Body of pancreas (tissue), 4 donors: ENCODE measurements at regions not wholly inside any gene's neighbourhood (a gene's known extent, or its start where the extent isn't known, plus 50 kb on each side); places are given as distances from the start of the nearest gene placed in this dataset.
"Not testable (repeated sequence)": the region's sequence is repeated elsewhere in the genome, so short reads cannot be mapped to it uniquely, and the experiment has no call there.

Experiments used
- ATAC-seq: fragments of 150-250 bp; one replicate; pipeline ENCODE4 v1.9.1; 2016
- DNase-seq, 4 donors: peaks; one replicate each; pipeline ENCODE4 v3.0.0-alpha.2; 2019
- H3K27ac ChIP-seq, 4 donors: fragments of 200-600 bp; sonication (generic); 1 replicate in 3 of 4; 2 replicates in 1 of 4; pipeline versions ENCODE4 v1.5.1 to v1.6.1; 2016 to 2019; ENCODE audit warnings: mild to moderate bottlenecking in 1 of 4, mixed read lengths in 1 of 4, moderate library complexity in 1 of 4
- H3K27me3 ChIP-seq, 2 donors: fragments of 200-600 bp; sonication (generic); one replicate each; pipeline ENCODE4 v1.6.0; 2016; ENCODE audit warnings: mild to moderate bottlenecking in 1 of 2
- H3K36me3 ChIP-seq, 2 donors: fragments of 200-600 bp; sonication (generic); replicated peaks in 1 of 2; 2 replicates each; pipeline ENCODE4 v1.5.1; 2016; ENCODE audit warnings: low read depth in 2 of 2; ENCODE audit not compliant: insufficient read depth in 1 of 2
- H3K4me1 ChIP-seq: fragments of 200-600 bp; sonication (generic); one replicate; pipeline ENCODE4 v1.6.0; 2016
- H3K4me3 ChIP-seq, 2 donors: fragments of 200-600 bp; sonication (generic); 1 replicate in 1 of 2; 2 replicates in 1 of 2; pipeline ENCODE4 v1.5.1; 2016 to 2019
- H3K9me3 ChIP-seq, 3 donors: fragments of 200-600 bp; sonication (generic); 1 replicate in 2 of 3; 2 replicates in 1 of 3; pipeline ENCODE4 v1.5.1; 2016
- POLR2A ChIP-seq, 3 donors: fragments of 450-650 bp; IDR thresholded peaks; one replicate each; pipeline ENCODE4 v1.6.1; 2016; ENCODE audit warnings: antibody characterized with exemption in 3 of 3, mild to moderate bottlenecking in 2 of 3
- WGBS, 2 donors: methylation state at CpG; one replicate each; pipeline ENCODE4 v1.1.5; 2017; 5-methylcytosine and 5-hydroxymethylcytosine counted together
- intact Hi-C: fragments of 100-400 bp; cut with DNase I; formaldehyde crosslinking; loops from one replicate; pipeline ENCODE4 v1.15.1; 2023
- TF ChIP-seq, protein P1 (sequence below), 7 experiments: fragments of 450-650 bp in 4 of 7; fragments of 200-600 bp in 3 of 7; sonication (generic) in 3 of 7; IDR thresholded peaks; one replicate each; pipeline ENCODE4 v1.5.1; 2016 to 2019; ENCODE audit warnings: antibody characterized with exemption in 7 of 7

- Histone ChIP-seq H3K4me3 (no peak overlapping the region), H3K4me1 (no peaks in the 10 kb centered on the region), H3K27me3 (no peaks in the 10 kb centered on the region), H3K9me3 (no peaks in the 10 kb centered on the region), H3K36me3 (no peaks in the 10 kb centered on the region), H3K27ac (no peak overlapping the region)
- DNase-seq (no peak), ATAC-seq (no peak)
- intact Hi-C loops: no loop called here
- TF ChIP-seq POLR2A (IDR thresholded peaks at IDR 0.05): no peak
- TF ChIP-seq, protein P1, sequence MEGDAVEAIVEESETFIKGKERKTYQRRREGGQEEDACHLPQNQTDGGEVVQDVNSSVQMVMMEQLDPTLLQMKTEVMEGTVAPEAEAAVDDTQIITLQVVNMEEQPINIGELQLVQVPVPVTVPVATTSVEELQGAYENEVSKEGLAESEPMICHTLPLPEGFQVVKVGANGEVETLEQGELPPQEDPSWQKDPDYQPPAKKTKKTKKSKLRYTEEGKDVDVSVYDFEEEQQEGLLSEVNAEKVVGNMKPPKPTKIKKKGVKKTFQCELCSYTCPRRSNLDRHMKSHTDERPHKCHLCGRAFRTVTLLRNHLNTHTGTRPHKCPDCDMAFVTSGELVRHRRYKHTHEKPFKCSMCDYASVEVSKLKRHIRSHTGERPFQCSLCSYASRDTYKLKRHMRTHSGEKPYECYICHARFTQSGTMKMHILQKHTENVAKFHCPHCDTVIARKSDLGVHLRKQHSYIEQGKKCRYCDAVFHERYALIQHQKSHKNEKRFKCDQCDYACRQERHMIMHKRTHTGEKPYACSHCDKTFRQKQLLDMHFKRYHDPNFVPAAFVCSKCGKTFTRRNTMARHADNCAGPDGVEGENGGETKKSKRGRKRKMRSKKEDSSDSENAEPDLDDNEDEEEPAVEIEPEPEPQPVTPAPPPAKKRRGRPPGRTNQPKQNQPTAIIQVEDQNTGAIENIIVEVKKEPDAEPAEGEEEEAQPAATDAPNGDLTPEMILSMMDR (IDR thresholded peaks at IDR 0.05): no peak
Measured at GRCh38 chrY:14360748-14361500, 163.4 kb upstream of the NLGN4Y start.

- Histone ChIP-seq H3K27me3 (no peaks in the 10 kb centered on the region), H3K9me3 (no peaks in the 10 kb centered on the region), H3K27ac (no peak overlapping the region), H3K4me1 (no peaks in the 10 kb centered on the region), H3K36me3 (no peaks in the 10 kb centered on the region), H3K4me3 (no peak overlapping the region)
- no peak for DNase-seq
- TF ChIP-seq, protein P1 (IDR thresholded peaks at IDR 0.05): no peak
- no peak for TF ChIP-seq POLR2A (IDR thresholded peaks at IDR 0.05)
- intact Hi-C loops: no loop called here
- 70 to 74% methylated on average over 2 of the region's 2 CpGs for WGBS, 2 donors
- no peak for ATAC-seq
Measured at GRCh38 chrY:14373608-14374007, 150.7 kb upstream of the NLGN4Y start.

- no peak overlapping the region for H3K4me3 ChIP-seq
- no peaks in the 10 kb centered on the region for H3K36me3 ChIP-seq
- no peak overlapping the region for H3K27ac ChIP-seq
- no peaks in the 10 kb centered on the region for H3K27me3 ChIP-seq
- no peaks in the 10 kb centered on the region for H3K9me3 ChIP-seq
- DNase-seq (no peak), ATAC-seq (no peak)
- 55 to 70% methylated on average over 3 to 4 of the region's 4 CpGs for WGBS, 2 donors
- intact Hi-C loops: no loop called here
- no peaks in the 10 kb centered on the region for H3K4me1 ChIP-seq
- no peak for TF ChIP-seq POLR2A (IDR thresholded peaks at IDR 0.05)
- TF ChIP-seq, protein P1 (IDR thresholded peaks at IDR 0.05): no peak
Measured at GRCh38 chrY:14378217-14378616, 146.1 kb upstream of the NLGN4Y start.

GRCh38 chrY:14410549-14411030, 113.7 kb upstream of the NLGN4Y start:
- H3K27me3 ChIP-seq, H3K4me1 ChIP-seq, H3K4me3 ChIP-seq, H3K27ac ChIP-seq, ATAC-seq, H3K9me3 ChIP-seq, intact Hi-C loops, DNase-seq, H3K36me3 ChIP-seq: not testable (repeated sequence)
- WGBS, 2 donors: 21 to 35% methylated on average over 7 to 8 of the region's 8 CpGs

- intact Hi-C loops: no loop called here
- Histone ChIP-seq H3K4me1 (no peaks in the 10 kb centered on the region), H3K4me3 (no peak overlapping the region), H3K27me3 (no peaks in the 10 kb centered on the region), H3K9me3 (no peaks in the 10 kb centered on the region), H3K27ac (no peak overlapping the region), H3K36me3 (no peaks in the 10 kb centered on the region)
- no peak for DNase-seq
- TF ChIP-seq, protein P1 (IDR thresholded peaks at IDR 0.05): no peak
- TF ChIP-seq POLR2A (IDR thresholded peaks at IDR 0.05): no peak
- no peak for ATAC-seq
Measured at GRCh38 chrY:14411334-14411733, 113.0 kb upstream of the NLGN4Y start.
